Trophoblast cell (in vitro differentiated cells and primary cell): ENCODE measurements at regions not wholly inside any gene's neighbourhood (a gene's known extent, or its start where the extent isn't known, plus 50 kb on each side); places are given as distances from the start of the nearest gene placed in this dataset.

Source experiments
- DNase-seq, 2 donors: peaks; one replicate each; pipeline ENCODE4 v3.0.0-alpha.2; 2016
- H2AFZ ChIP-seq: 2 replicates; pipeline ENCODE4 v1.6.1; 2013; ENCODE audit warnings: low read length, moderate library complexity, mild to moderate bottlenecking; ENCODE audit not compliant: insufficient read depth, poor library complexity
- H2AK5ac ChIP-seq: 2 replicates; pipeline ENCODE4 v1.6.1; 2013; ENCODE audit warnings: mild to moderate bottlenecking, low read length
- H2BK120ac ChIP-seq: 2 replicates; pipeline ENCODE4 v1.6.1; 2013; ENCODE audit warnings: low read length, mild to moderate bottlenecking, moderate library complexity; ENCODE audit not compliant: insufficient read depth, poor library complexity
- H2BK12ac ChIP-seq: 2 replicates; pipeline ENCODE4 v1.6.1; 2013; ENCODE audit warnings: mild to moderate bottlenecking, low read length, moderate library complexity
- H2BK5ac ChIP-seq: 2 replicates; pipeline ENCODE4 v1.6.1; 2013; ENCODE audit warnings: low read length, low read depth, moderate library complexity, mild to moderate bottlenecking; ENCODE audit not compliant: poor library complexity
- H3K14ac ChIP-seq: 2 replicates; pipeline ENCODE4 v1.6.1; 2013; ENCODE audit warnings: mild to moderate bottlenecking, low read length
- H3K18ac ChIP-seq: 2 replicates; pipeline ENCODE4 v1.6.1; 2013; ENCODE audit warnings: mild to moderate bottlenecking, low read length
- H3K23ac ChIP-seq: 2 replicates; pipeline ENCODE4 v1.6.1; 2013; ENCODE audit warnings: low read length
- H3K27ac ChIP-seq: 2 replicates; pipeline ENCODE4 v1.5.1; 2013; ENCODE audit warnings: low read depth, mild to moderate bottlenecking, inconsistent platforms, low read length, moderate library complexity
- H3K27me3 ChIP-seq: 2 replicates; pipeline ENCODE4 v1.6.1; 2013; ENCODE audit warnings: inconsistent platforms, mild to moderate bottlenecking, low read length, moderate library complexity; ENCODE audit not compliant: insufficient read depth
- H3K36me3 ChIP-seq, 2 experiments: 1 replicate in 1 of 2; 2 replicates in 1 of 2; pipeline ENCODE4 v1.6.1; 2013; ENCODE audit warnings: low read length in 2 of 2, mild to moderate bottlenecking in 2 of 2, moderate library complexity in 1 of 2; ENCODE audit not compliant: insufficient read depth in 2 of 2, control insufficient read depth in 1 of 2
- H3K4ac ChIP-seq: 2 replicates; pipeline ENCODE4 v1.6.1; 2013; ENCODE audit warnings: low read depth, mild to moderate bottlenecking, low read length, moderate library complexity
- H3K4me1 ChIP-seq, 2 experiments: 1 replicate in 1 of 2; 2 replicates in 1 of 2; pipeline ENCODE4 v1.6.1; 2013; ENCODE audit warnings: low read length in 2 of 2, mild to moderate bottlenecking in 2 of 2, moderate library complexity in 1 of 2; ENCODE audit not compliant: insufficient read depth in 2 of 2, control insufficient read depth in 1 of 2
- H3K4me2 ChIP-seq: 2 replicates; pipeline ENCODE4 v1.6.1; 2013; ENCODE audit warnings: inconsistent platforms, mild to moderate bottlenecking, low read length, moderate library complexity
- H3K4me3 ChIP-seq: 2 replicates; pipeline ENCODE4 v1.5.1; 2013; ENCODE audit warnings: mild to moderate bottlenecking, low read depth, low read length, inconsistent platforms
- H3K79me1 ChIP-seq: one replicate; pipeline ENCODE4 v1.6.1; 2013; ENCODE audit warnings: low read length
- H3K79me2 ChIP-seq: 2 replicates; pipeline ENCODE4 v1.6.1; 2013; ENCODE audit warnings: low read length, mild to moderate bottlenecking; ENCODE audit not compliant: control insufficient read depth, insufficient read depth, poor library complexity
- H3K9ac ChIP-seq: 2 replicates; pipeline ENCODE4 v1.6.1; 2013; ENCODE audit warnings: mild to moderate bottlenecking, low read length
- H3K9me3 ChIP-seq: 2 replicates; pipeline ENCODE4 v1.6.1; 2013; ENCODE audit warnings: low read depth, mild to moderate bottlenecking, control low read depth, inconsistent platforms, low read length; ENCODE audit not compliant: insufficient read depth
- H4K12ac ChIP-seq: 2 replicates; pipeline ENCODE4 v1.6.1; 2013; ENCODE audit warnings: low read depth, mild to moderate bottlenecking, low read length, moderate library complexity
- H4K8ac ChIP-seq: 2 replicates; pipeline ENCODE4 v1.6.1; 2013; ENCODE audit warnings: low read depth, mild to moderate bottlenecking, low read length, moderate library complexity
- H4K91ac ChIP-seq: one replicate; pipeline ENCODE4 v1.6.1; 2013; ENCODE audit warnings: low read depth, mild to moderate bottlenecking, low read length, moderate library complexity
- WGBS: extraction: QIAGEN DNeasy Blood & Tissue Kit; methylation state at CpG from one replicate; pipeline ENCODE4 v1.1.7; 2013; ENCODE audit warnings: missing lambda C conversion rate; ENCODE audit not compliant: insufficient read length, insufficient coverage; ENCODE audit errors: extremely low coverage; 5-methylcytosine and 5-hydroxymethylcytosine counted together

DNA sequence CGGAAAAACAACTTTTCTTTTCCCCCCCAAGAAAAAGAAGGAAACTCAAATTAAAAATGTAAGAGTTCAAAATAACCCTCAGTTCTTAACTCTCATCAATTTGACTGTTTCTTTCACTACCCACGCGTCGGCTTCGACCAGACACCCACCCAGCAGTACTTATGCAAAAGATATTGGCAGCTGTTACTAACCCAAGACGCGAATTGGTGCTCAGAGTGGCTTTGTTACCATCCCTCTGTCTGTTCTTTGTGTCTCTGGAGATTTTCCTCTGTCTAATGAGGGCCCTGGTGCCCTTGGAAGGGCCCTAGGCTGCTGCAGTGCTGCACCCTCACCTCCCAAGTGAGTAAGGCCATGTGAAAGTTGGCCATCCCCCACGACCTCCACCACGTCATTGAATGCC lies 180.5 kb upstream of the NECTIN1 start:
- no peak overlapping the region for H4K12ac ChIP-seq
- H2AK5ac ChIP-seq, result no peak overlapping the region
- no peak overlapping the region for H2BK12ac ChIP-seq
- no peak for DNase-seq
- H2AFZ ChIP-seq, result no peak overlapping the region
- no peak overlapping the region for H3K27ac ChIP-seq
- no peak overlapping the region for H2BK5ac ChIP-seq
- peaks cover 3% of the 10 kb centered on the region for H3K9me3 ChIP-seq
- no peak overlapping the region for H3K9ac ChIP-seq
- WGBS, result no CpG with 5 or more reads among the region's 9 CpGs
- no peaks in the 10 kb centered on the region for H3K36me3 ChIP-seq
- H4K91ac ChIP-seq, result peak overlapping the region; percentile 38
- H3K23ac ChIP-seq, result no peak overlapping the region
- H3K79me2 ChIP-seq, result no peaks in the 10 kb centered on the region
- H3K79me1 ChIP-seq, result peaks cover 22% of the 10 kb centered on the region
- H3K27me3 ChIP-seq, result no peaks in the 10 kb centered on the region
- H3K4me2 ChIP-seq, result no peak overlapping the region
- H4K8ac ChIP-seq, result no peak overlapping the region
- no peak overlapping the region for H3K4me3 ChIP-seq
- H3K18ac ChIP-seq, result no peak overlapping the region
- H2BK120ac ChIP-seq, result no peak overlapping the region
- H3K4ac ChIP-seq, result no peak overlapping the region
- H3K4me1 ChIP-seq, result peaks cover 23 to 25% of the 10 kb centered on the region in 2 experiments
- no peak overlapping the region for H3K14ac ChIP-seq

DNA sequence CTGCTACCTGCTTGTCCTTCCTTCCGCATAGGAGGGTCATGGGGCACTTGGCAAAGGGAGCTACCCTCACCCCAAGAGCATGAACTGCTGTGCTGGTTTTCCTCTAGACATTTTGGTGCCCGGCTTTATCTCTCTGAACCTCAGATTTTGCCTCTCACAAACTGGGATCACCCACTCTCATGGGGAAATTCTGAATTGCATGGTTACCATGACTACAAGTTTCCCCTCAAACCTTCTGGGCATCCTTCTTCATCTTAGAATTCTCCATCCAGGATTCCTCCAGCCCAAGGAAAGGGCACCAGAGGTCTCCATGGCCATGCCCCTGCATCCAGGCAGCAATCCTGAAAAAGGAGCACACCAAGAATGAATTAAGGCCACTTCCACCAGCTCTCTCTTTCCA lies 180.1 kb upstream of the NECTIN1 start:
- Histone ChIP-seq H3K79me2 (no peaks in the 10 kb centered on the region), H3K4ac (no peak overlapping the region), H3K27me3 (no peaks in the 10 kb centered on the region), H3K4me2 (no peak overlapping the region), H4K8ac (no peak overlapping the region), H3K9me3 (peaks cover 1% of the 10 kb centered on the region), H2AFZ (no peak overlapping the region), H4K12ac (no peak overlapping the region), H3K14ac (no peak overlapping the region), H2BK120ac (no peak overlapping the region), H2BK5ac (no peak overlapping the region), H2BK12ac (peak overlapping the region; percentile 10), H3K18ac (no peak overlapping the region), H3K9ac (no peak overlapping the region), H3K4me3 (no peak overlapping the region), H2AK5ac (no peak overlapping the region), H3K4me1 (peaks cover 25 to 26% of the 10 kb centered on the region in 2 experiments), H3K23ac (no peak overlapping the region), H4K91ac (no peak overlapping the region), H3K79me1 (peaks cover 22% of the 10 kb centered on the region), H3K36me3 (no peaks in the 10 kb centered on the region), H3K27ac (no peak overlapping the region)
- WGBS, result no CpG with 5 or more reads among the region's 2 CpGs
- DNase-seq, result no peak

DNA sequence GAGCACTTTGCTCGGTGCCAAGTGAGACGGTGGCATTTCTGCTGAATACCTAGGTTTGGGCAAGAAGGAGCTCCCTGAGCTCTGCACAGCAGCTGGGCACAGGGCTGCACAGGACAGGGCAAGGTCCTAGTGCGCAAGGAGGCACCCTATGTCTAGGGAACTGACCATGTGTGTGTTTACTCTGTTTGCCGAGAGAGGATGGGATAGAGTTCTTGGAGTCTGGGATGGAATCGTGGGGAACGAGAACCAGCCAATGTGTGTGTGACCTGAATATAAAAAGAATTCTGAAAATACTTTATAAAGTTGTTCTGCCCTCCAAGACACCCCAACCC lies 179.5 kb upstream of the NECTIN1 start:
- Histone ChIP-seq H3K4me3 (no peak overlapping the region), H3K4me2 (no peak overlapping the region), H3K27ac (no peak overlapping the region), H3K27me3 (no peaks in the 10 kb centered on the region), H3K4ac (no peak overlapping the region), H2AFZ (no peak overlapping the region), H3K4me1 (peaks cover 30 to 31% of the 10 kb centered on the region in 2 experiments), H2BK5ac (no peak overlapping the region), H3K79me1 (peaks cover 22% of the 10 kb centered on the region), H4K12ac (no peak overlapping the region), H3K14ac (peak overlapping the region; percentile 39), H3K9ac (no peak overlapping the region), H2BK12ac (peak overlapping the region; percentile 81), H3K36me3 (no peaks in the 10 kb centered on the region), H2BK120ac (peak overlapping the region; percentile 44), H2AK5ac (peak overlapping the region; percentile 71), H3K9me3 (peaks cover 1% of the 10 kb centered on the region), H3K18ac (no peak overlapping the region), H4K8ac (no peak overlapping the region), H3K79me2 (no peaks in the 10 kb centered on the region), H3K23ac (no peak overlapping the region), H4K91ac (peak overlapping the region; percentile 60)
- WGBS, result no CpG with 5 or more reads among the region's 6 CpGs
- DNase-seq, result no peak

DNA sequence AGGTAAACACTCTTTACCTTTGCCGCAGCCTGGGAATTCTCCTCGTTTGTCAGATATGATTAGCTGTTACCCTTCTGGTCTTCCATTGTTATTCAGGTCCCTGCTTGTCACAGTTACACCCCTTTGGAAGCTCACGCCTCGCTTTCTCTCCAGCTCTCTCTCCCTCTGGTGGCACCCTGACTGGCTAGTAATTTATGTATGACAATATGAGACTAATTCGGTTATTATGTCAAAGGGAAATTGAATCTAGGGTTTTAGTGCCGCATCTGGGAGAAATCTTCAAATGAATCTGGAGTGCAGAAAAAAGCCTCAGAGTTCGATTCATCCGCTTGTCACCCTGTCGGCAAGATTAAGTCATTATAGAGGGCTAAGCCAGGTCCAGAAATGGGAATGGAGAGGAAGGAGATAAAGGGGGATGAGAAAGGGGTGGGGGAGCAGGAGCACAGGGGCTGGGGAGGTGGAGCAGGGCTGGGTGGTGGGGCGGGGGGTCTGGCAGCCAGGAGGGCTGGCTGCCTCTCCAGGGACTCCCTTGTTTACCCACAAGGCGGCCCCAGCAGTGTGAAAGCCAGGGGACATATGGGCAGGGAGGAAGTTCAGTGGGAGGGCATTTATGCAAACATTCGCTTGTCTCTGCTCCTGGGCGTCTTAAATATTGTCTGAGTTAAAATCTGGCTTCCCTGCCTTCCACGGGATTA lies 179.0 kb upstream of the NECTIN1 start:
- no peak overlapping the region for H3K4me3 ChIP-seq
- peak overlapping the region; percentile 81 for H2BK12ac ChIP-seq
- H3K4me2 ChIP-seq, result peak overlapping the region; percentile 56
- H3K27ac ChIP-seq, result peak overlapping the region; percentile 67
- peak overlapping the region; percentile 44 for H2BK120ac ChIP-seq
- peak overlapping the region; percentile 60 for H4K91ac ChIP-seq
- H3K23ac ChIP-seq, result no peak overlapping the region
- DNase-seq, result no peak
- H2BK5ac ChIP-seq, result peak overlapping the region; percentile 63
- H3K79me1 ChIP-seq, result peaks cover 22% of the 10 kb centered on the region
- WGBS, result no CpG with 5 or more reads among the region's 14 CpGs
- no peaks in the 10 kb centered on the region for H3K27me3 ChIP-seq
- no peaks in the 10 kb centered on the region for H3K36me3 ChIP-seq
- H3K9ac ChIP-seq, result no peak overlapping the region
- peaks cover 31 to 36% of the 10 kb centered on the region in 2 experiments for H3K4me1 ChIP-seq
- H4K12ac ChIP-seq, result no peak overlapping the region
- no peak overlapping the region for H3K4ac ChIP-seq
- H4K8ac ChIP-seq, result peak overlapping the region; percentile 8
- peak overlapping the region; percentile 71 for H2AK5ac ChIP-seq
- H3K14ac ChIP-seq, result peak overlapping the region; percentile 39
- peaks cover 1% of the 10 kb centered on the region for H3K9me3 ChIP-seq
- peak overlapping the region; percentile 21 for H3K18ac ChIP-seq
- no peaks in the 10 kb centered on the region for H3K79me2 ChIP-seq
- no peak overlapping the region for H2AFZ ChIP-seq
